GM21360 (cell line): ENCODE measurements at regions not wholly inside any gene's neighbourhood (a gene's known extent, or its start where the extent isn't known, plus 50 kb on each side); places are given as distances from the start of the nearest gene placed in this dataset.
"Not testable (repeated sequence)": the region's sequence is repeated elsewhere in the genome, so short reads cannot be mapped to it uniquely, and the experiment has no call there.

Experiments
- ATAC-seq: cut with Tn5 transposase; IDR thresholded peaks from one replicate; pipeline ENCODE4 v1.9.1; 2021; ENCODE audit warnings: mild to moderate bottlenecking, moderate library complexity; ENCODE audit not compliant: unreplicated experiment

DNA sequence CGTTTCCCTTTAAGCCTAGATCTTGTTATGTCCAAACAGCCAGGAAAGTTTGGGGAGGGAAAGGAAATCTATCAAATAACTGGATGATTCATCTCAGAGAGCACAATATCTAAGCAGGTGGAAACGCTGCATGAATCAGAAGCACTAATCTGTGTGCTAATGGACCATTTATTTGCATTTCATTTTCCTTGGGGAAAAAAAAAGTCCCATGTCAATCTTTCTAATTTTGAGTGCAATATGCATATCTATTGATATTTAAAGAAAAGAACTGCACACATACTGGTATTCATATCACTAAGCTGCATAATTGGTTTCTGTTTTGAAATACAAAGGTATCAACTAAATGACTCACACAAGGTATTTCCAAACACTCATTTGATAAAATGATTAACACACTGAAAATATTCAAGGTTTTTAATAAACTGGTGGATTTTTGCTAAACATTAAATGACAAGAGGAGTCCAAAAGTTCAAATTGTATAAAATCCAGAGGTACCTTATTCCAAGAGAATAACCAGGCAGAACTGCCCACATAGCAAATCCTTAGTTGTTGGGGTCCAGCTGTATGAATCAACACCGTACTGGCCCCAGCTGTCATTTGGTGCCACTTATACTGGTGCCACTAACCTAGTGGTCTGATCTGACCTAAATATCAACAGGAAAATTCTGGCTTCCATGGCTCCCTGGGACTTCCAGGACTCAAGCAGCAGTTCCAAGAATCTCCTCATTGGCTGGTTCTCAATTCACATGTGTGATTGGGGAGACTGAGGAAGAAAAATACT, 122.2 kb upstream of the SP4 start:
- no peak for ATAC-seq

DNA sequence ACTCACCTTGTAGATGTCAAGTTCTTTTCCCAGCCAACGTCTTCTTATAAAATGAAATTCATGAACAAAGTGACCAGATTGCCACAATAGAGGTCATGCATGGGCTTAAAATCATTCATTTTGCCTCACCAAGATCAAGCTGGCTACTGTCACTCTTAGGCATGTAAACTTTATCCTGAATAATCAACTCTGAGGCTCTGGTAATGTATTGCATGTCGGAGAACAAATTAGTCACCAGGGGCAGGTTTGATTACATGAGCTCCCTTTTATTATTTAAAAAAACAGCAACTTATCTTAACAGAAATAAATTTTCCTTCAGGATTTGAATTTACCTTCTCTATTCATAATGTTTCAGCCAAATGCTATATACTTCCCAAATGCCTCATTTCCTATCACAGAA, 112.9 kb upstream of the SP4 start:
- ATAC-seq, result no peak

DNA sequence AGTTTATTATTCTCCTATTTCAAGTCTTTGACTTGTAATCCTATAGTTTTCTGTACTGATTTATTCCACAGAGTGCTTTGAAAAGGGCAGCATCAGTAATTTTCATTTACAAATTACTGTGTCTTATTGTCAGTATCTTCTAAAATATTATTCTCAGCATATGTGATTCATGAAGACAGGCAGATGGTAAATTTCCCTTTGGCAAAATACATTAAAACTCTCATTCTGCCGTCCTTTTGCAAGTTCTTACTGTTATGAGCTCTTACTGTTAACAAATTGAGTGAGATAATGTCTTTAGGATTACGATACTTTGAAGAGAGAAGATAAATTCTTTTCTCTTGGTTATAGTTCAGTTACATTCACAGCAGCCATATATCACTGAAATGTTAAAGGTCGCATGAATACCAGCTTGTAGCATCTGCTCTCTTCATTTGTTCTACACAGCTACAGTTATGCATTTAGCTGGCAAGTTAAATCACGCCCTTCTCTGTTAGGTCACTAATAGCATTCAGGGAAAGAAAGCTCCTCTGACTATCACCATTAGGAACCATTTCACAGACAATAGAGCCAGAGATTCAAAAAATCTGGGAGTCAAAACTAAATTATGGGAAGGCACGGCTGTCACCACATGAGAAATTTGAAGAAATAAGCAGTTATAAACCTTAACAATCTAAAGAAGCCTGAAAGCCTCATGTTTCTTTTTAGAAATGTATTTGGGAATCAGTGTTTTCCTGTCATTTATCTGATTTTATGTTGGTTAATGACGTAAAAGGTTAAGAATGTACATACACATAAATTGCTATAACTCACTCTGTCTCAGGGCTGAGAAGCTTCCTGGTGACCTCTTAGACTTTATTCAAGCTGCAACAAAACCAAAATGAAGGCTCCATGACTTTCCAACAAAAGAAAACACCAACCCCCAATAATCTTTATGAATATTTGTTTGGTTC, 109.6 kb upstream of the SP4 start:
- ATAC-seq, result no peak

- no peak for ATAC-seq
Measured at GRCh38 chr7:21318916-21319270, 109.0 kb upstream of the SP4 start.

DNA sequence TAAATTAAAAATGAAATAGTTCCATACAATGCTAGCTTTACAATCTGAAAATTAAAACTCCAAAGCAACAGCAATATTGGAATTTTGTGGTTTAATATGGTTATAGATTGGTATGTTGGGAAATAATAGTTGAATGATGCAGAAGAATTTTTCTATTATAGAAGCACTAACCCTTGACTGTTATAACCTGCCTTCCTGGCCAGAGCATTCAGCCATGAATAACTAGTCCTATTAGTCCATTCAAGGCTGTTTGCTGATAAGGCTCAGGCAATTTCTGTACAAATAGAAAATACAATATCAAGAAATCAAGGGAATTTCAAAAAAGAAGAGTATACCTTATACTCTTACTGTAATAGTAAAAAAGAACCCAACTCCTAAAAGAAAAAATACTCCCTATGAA, 101.6 kb upstream of the SP4 start:
- no peak for ATAC-seq

DNA sequence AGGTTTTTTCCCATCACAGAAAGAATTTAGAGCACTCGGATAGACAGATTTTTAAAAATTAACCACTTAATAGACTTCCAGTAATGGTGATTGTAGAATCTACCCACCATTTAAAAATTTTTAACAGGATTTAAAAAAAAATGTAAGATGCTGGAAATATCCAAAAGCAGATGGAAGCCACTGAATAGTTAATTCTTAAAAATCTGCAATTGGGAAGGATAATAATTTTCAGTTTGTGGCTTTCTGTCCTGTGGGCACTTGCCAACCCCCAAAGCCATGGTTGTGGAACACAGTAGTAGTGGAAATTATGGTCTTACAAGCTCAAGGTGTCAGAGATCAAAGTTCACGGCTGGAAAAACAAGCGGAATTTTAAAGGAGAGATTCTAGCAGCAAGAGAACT, 101.0 kb upstream of the SP4 start:
- ATAC-seq, result no peak

GRCh38 chr7:21327422-21328409, 100.2 kb upstream of the SP4 start:
- no peak for ATAC-seq

- no peak for ATAC-seq
Measured at GRCh38 chr7:21330462-21331178, 97.3 kb upstream of the SP4 start.

DNA sequence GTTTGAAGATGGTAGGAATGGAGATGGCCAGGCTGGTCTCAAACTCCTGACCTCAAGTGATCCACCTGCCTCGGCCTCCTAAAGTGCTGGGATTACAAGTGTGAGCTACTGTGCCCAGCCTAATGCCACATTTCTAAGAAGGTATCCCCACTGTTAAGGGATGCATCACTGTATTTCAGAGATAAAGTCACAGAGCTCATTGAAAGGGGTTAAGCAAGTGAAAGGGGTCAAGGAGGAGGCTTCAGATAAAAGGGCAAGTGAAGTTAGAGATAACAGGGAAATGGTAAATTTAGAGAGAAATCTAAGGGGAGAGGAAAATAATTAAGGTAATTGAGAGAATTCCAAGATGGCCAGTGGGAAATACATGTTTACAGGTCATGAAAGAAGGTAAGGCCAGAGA, 93.0 kb upstream of the SP4 start:
- no peak for ATAC-seq

DNA sequence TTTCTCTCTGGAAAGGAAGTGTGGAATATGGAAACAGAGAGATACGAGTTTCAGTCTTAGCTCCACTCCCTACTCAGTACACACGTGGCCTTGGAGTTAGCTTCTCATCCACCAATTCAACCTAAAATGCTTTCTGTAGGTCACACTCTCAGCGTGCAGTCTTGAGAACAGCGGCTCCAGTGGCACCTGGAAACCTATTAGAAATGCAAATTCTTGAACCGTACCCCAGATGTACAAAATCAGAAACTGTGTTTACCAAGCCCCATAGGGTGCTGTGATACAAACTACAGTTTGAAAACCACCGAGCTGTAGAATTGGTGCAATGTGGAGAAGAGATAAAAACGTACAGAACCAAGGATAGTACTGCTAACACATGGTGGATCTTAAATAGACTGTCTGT, 91.1 kb upstream of the SP4 start:
- no peak for ATAC-seq

DNA sequence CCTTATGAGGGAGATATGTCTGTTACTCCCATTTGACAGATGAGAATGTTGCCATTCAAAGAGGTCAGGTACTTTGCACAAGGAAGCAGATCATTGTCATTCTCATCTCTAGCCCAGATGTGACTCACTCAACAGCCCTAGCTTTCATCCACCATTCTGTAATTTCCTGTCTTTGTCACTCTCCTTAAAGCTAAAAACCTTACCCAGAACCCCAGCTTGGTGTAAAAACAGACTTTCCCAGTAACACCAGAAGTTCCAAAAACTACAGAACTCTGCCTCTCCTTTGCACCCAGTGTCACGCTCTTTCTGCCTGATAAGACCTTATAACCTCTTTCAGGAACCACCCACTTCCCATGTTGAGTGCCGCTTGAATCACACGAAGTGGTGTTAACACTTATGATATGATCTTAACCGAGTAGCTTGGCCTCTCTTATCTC, 89.1 kb upstream of the SP4 start:
- ATAC-seq, result no peak

GRCh38 chr7:21344900-21345299, 83.0 kb upstream of the SP4 start:
- ATAC-seq, result not testable (repeated sequence)

DNA sequence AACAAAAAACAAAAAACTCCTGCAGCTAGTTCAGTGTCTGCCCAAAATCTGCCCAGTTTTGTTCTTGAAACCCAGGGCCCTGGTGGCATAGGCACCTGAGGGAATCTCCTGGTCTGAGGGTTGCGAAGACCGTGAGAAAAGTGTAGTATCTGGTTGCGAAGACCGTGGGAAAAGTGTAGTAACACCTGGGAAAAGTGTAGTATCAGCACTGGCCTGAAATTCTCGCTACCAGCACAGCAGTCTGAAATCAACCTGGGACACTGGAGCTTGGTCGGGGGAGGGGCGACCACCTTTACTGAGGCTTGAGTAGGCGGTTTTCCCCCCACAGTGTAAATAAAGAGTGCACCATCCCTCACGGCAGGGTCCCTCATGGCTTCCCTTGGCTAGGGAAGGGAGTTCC, 82.5 kb upstream of the SP4 start:
- ATAC-seq, result no peak

GRCh38 chr7:21346297-21346696, 81.6 kb upstream of the SP4 start:
- ATAC-seq, result no peak

- peak; percentile 83 for ATAC-seq
Measured at GRCh38 chr7:21352540-21353387, 75.1 kb upstream of the SP4 start.

DNA sequence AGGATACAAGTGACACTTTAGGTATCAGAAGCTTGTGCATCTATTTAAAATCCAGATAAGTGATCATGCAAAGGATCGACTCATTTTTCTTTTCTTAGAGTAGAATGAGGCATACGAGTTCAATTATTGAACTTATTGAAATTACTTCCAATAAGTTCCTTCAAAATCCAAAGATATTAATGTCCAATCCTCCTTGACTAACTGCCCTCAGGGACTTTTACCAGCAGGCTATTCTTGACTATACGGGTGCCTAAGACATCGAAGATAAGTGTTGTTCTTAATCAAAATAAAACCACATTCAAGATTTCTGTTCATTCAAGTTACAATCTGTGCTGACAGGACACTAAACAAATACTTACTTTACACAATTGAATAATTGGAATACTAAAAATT, 74.5 kb upstream of the SP4 start:
- no peak for ATAC-seq

DNA sequence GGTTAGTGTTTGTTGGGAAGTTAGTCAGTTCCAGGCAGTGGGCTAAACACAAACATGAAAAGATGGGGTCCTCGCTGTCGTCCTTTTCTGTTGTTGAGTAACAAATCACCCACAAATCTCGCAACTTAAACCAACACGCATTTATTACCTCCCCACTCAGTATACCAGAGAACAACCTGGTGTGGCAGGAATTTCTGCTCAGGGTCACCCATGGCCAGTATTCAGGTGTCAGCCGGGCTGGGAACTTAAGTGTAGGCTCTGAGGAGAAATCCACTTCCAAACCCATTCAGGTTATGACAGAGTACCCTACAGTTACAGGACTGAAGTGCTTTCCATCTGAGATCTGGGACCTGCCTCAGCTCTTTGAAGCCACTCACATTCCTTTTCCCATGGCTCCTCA, 73.6 kb upstream of the SP4 start:
- no peak for ATAC-seq

DNA sequence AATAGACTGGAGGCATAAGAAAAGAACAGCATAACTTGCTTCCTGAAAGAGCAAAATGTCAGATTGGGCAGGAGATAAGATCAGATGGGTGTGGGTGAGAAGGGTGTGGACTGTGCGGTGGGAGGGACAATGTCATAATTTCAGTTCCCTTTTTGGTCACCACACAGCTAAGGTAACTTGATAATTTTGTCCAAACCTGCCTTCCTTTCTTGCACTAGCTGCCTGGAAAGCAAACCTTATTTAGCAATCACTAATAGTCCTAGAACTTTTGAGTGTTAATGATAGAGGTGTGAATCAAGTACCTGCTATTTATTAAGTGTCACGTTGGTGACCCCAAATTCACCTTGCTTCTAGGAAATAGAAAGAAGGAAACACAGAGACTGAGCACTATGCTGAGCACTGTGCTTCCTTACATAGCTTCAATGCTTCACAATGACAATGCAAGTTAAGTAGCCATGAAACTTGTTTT, 72.4 kb upstream of the SP4 start:
- ATAC-seq, result peak; percentile 81

GRCh38 chr7:21356616-21357015, 71.3 kb upstream of the SP4 start:
- no peak for ATAC-seq
